GM21381 (cell line): ENCODE measurements at regions not wholly inside any gene's neighbourhood (a gene's known extent, or its start where the extent isn't known, plus 50 kb on each side); places are given as distances from the start of the nearest gene placed in this dataset.
"Not testable (repeated sequence)": the region's sequence is repeated elsewhere in the genome, so short reads cannot be mapped to it uniquely, and the experiment has no call there.

Experiments
- ATAC-seq: cut with Tn5 transposase; IDR thresholded peaks from one replicate; pipeline ENCODE4 v1.9.1; 2021; ENCODE audit warnings: mild to moderate bottlenecking, moderate library complexity; ENCODE audit not compliant: unreplicated experiment

DNA sequence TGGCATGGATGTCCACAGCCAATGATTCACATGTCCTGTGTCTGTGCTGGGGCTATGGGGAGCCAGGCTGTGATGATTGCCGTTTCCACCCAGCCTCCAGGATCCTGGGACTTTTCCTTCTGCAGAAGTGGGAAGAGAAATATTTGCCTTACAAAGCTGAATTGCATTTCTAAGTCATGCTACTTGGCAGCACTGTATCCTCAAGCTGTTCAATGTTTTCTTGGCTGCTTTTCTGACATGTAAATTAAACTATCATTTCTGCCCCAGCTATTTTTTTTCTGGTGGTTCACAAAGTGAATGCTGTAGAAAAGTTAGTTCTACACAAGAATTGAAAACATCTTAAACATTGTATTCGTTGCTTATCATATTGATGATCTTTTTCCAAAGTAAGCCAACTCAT, 51.9 kb upstream of the TCERG1L start:
- no peak for ATAC-seq

DNA sequence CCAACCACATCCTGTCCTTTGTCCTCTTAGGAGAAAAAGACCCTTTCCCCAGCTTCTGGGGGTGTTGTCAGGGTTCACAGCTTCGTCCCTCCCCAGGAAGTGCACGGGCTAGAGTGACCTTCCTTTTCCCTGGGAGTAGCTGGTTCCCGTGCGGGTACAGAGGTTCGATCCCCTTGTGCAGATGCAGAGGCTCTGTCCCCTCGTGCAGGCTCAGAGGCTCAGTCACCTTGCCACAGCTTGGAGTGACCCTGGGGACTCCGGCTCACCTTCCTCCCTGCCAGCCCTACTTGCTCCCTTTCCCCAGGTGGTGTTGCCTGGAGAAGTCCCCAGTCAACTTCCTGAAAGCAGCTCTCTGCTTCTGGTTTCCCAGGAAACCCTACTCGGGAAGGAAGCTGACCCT, 60.0 kb upstream of the TCERG1L start:
- ATAC-seq: no peak

DNA sequence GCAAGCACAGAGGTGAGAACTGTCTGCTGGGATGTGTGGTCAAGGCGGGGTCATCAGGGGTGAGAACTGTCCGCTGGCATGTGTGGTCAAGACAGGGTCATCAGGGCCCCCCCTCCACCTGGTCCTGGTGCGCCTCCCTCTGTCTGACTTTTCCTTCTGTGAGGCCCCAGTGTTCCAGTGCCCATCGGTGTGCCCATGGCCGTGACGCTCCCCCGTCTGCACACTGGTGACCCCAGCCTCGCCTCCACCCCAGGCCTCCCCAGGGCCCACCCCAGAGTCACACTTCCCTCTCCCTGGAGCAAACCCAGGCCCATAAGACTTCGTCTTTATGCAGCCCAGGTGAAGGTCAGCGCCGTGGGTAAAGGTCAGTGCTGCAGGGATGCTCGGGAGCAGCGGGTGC, 70.1 kb upstream of the TCERG1L start:
- no peak for ATAC-seq

DNA sequence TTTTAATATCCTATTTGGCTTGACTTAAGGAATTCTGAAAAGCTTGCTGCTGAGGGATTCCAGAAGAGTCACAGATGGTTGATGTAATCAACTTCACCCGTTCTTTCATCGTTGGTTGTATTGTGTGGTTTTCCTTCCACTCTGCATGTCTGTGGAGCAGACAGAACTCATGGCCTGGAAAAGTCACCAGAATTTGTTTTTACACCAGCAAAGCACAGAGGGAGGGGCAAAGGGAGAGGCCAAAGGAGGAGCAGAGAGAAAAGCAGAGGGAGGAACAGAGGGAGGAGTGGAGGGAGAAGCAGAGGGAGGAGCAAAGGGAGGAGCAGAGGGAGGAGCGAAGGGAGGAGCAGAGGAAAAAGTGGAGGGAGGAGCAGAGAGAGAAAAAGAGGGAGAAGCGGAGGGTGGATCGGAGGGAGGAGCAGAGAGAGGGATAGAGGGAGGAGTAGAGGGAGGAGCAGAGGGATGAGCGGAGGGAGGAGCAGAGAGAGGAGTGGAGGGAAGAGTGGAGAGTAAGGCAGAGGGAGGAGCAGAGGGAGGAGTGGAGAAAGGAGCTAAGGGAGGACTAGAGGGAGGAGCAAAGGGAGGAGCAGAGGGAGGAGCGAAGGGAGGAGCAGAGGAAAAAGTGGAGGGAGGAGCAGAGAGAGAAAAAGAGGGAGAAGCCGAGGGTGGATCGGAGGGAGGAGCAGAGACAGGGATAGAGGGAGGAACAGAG, 73.8 kb upstream of the TCERG1L start:
- ATAC-seq: not testable (repeated sequence)

DNA sequence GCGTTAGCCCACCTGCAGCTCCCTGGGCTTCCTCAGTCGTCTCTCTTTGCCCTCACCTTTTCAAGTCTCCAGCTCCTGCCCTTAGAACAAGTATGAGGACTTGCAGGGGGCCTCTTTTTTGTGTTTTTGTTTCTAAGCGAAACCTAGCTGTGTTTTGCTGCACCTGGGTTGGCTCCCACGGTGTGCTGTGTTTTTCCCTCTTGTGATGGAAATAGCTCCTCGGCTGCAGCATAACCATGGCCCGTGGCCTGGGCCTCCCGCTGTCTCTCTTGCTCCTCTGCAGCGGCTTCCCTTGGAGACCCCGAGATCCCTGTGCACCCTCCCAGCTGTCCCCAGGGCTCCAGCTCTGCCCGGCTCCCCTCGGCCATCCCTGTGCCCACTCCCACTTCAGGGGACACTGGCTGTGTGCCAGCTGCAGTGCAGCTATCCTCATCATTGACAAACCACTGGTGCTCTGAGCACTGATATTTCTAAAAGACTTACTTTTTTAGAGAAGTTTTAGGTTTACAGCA, 75.6 kb upstream of the TCERG1L start:
- ATAC-seq: no peak

DNA sequence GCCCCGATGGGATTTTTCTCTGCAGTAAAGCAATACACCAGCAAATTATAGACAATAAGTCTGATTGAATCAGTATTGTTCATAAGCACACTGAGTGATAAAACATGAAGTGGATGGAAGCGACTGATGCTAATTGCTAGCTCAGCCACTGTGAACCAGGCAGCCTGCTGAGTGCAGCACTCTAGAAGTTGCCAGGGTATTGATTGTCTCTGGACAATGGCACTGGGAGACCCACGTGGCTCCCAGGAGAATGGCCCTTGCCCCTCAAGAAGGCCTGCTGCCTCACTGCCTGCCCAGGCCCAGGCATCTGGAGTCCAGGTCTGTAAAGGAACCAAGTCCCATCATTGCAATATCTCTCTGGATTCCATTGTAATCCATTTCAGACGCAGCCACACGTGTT, 80.4 kb upstream of the TCERG1L start:
- no peak for ATAC-seq

DNA sequence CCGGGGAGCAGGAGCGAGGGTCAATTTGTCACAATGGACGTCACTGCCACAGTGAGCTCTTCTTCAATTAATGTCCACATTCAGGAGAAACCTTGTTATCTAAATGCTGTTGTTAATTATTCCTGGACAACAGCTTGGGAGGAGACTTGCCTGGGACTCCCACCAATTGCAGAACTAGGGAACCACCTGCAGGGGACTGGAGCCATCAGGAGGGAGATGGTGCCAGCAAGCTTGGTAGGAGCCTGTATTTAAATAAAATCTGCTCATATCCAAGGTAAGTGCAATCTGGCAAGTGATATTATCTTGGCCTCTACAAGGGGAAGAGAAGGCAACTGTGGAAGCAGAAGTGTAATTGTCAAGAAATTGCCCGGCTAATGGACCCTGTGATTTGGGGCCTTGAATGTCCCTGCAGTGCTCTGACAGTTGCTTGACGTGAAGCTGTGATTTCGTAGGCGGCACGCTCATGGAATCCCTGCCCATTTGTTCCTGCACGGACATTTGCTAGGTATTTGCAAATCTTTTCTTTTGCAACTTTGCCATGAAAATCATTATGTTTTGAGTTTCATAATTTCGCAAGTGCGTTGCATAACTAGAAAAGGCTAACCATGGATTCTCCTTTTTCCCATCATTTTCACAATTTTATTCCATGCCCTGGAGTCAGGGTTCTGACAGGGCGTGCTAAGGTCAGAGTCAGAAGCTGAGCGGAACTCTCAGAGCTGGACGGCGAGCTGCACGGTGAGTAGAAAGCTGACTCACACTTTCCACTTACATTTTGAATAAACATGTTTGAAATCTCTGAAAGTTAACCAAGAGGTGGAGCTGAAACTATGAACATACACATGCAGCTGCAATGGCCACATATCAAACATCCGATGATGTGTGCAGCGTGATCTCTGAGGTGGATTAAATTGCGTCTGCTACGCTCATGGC, 84.9 kb upstream of the TCERG1L start:
- ATAC-seq: no peak

DNA sequence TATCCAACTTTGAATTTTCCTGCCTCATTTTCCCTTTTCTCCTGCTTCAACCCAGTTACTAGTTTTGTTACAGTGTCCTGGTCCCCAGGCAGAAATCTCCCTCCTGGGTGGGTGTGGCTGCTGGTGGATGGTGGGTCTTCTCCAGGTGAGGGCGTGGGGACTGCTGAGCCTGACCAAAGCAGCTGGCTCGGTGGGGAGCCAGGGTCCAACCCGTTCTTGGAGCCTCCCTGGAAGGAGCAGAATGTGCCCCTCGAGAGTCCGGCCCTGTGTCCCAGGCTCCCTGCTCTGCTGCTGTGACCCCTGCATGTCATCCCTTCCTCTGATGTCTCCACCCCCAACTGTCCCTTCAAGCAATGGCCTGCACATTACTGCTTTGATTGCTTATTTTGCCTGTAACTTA, 86.6 kb upstream of the TCERG1L start:
- ATAC-seq: no peak

DNA sequence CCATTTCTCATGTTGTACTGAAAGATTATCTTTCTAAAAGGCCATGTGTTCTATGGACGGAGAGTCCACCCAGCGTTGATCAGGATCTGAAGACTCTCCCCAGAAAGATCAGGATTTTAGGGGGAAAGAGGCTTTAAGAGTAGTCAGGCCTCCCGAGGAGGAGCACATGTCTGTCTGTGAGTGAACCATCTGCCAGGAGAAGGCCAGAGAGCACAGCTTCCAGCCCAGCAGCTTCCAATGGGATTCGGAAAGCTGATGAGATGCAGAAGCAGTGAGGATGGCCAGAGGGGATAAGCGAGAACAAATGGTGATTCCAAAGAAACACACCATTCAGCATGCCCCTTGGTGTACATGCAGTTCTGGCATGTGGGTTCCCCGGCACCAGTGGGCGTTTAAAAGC, 88.5 kb upstream of the TCERG1L start:
- ATAC-seq: no peak

DNA sequence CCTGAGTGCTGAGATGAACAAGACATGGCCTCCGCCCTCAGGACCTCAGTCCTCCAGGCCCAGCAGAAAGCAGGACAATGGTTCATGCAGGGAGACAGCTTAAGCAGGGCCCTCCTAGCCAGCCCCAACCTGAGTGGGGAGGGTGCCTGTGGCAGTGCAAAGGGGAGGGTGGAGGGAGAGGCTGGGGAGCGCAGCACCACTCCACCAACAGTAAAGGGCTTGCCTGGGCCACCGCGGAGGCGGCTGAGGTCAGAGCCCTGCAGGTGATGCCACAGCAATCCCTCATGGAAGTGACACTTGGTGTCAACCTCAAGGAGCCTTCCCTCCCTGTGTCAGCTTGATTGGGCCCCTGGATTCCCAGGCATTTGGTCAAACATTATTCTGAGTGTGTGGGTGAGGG, 89.0 kb upstream of the TCERG1L start:
- ATAC-seq: no peak

DNA sequence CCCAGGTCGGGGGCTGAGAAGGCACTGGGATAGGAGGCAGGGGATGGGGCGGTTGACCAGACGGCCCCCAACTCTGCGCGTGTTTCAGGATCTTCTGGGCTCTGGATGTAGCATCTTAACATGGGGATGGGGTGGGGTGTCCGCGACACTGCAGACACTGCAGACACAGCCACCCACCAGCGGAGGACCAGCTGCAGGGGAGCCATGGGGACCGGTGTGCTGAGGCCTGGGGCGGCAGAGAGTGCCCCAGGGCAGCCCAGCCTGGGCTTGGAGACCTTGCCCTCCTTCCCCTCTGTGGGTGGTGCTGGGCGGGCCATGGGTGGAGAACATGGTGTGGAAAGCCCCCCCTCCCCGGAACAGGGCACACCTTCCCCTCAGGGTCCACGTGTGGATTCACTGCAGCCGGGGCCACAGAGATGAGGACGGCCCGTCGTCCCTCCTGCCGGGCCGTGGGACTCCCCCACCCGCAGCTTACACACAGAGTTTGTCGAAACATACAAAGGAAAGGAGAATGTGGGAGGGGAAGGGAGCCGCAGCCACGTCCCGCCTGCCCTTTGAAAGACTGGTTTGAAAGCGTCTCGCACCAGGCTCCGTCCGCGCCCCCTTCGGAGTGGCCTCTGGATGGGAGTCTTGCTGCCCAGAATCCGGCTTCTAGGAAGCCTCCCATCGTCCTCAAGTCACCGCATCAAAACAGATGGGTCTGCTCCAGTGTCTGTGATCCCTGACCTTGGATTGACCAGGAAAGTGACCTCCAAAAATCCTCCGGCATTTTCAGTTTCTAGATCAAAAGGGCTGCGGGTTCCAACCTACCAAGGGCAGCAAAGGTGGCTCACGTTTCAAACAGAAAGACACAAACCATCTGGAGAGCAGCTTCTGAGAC, 91.5 kb upstream of the TCERG1L start:
- no peak for ATAC-seq

DNA sequence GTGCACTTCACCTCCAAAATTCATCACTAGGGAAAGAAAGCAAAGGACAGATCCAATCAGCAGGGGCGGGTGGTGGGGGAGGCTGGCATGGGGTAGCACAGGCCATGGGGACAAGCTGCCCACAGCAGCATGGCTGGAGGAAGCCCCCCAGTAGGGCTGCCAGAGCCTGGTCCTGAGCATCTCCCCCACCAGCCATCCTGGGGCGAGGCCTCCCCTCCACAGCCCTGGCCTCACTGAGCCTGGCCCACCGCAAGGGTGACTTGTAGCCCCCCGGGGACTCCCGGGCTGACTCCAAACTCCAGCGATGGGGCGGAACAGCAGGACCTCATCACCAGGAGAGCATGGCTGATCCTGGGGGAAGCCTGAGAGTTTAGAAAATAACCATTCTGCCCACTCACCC, 92.4 kb upstream of the TCERG1L start:
- no peak for ATAC-seq

DNA sequence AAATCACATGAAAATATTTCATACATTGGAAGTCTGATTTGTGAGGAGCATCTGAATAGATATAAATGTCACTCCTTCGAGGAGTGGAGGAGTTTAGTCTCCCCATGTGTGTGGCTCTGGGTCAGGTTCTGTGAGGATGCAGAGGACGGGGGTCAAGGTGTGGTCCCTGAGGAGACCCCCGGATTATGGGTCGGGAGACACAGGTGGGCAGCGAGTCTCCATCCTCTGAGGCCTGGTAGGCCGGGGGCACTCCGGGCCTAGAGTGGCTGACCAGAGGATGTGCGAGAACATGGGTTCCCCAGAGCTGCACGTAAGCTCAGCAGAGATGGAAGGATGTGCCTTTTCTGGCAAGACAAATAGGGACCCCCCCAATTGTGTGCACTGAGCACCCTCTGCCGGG, 93.4 kb upstream of the TCERG1L start:
- no peak for ATAC-seq

DNA sequence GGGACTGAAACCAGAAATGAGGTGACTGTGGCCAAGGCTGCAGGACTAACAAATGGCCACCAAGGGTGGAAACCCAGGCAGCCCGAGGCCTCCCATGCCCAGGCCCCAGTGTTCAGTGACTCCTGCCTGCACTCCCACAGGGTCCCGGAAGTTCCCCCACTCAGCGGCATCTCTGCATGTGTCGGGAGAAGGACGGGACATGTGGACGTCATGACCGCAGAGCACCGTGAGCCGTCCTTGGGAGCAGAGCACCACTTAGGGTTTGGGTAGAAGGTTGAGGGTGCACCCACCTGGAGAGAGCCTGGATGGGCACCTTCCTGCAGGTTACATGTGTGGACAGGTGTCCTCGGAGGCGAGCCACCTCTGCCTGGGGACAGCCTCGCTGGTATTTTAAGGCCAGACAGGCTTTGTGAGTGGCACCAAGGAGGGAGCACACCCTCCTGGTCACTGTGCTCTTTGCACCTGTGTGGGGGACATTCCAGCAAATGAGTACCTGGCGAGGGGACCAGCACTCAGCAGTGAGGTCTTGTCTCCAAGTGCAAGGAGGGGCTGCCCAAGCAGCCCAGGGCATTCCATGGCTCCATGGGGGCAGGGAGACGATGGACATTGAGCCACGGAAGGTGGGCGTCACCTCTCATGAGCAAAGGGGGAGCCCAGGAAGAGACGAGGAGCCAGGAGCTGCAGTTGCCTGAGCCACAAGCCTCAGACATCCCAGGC, 95.3 kb upstream of the TCERG1L start:
- ATAC-seq: no peak

DNA sequence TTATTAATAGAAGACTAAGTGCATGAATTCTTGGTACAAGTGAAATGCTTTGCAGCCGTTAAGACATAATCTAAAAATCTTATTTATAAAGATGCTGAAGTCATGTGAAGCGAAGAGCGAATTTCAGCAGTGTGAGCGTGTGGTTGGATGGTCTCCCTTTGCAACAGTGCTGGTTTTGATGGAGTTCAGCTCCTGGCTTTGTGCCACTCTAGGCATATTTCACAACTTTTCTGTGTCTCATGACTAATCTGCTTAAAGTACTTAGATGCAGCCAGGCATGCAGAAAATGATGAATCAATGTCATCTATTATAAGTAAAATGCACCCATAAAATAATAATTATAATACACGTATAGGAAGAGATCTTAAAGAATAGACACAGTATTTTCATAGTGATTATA, 107.2 kb upstream of the TCERG1L start:
- ATAC-seq: no peak

DNA sequence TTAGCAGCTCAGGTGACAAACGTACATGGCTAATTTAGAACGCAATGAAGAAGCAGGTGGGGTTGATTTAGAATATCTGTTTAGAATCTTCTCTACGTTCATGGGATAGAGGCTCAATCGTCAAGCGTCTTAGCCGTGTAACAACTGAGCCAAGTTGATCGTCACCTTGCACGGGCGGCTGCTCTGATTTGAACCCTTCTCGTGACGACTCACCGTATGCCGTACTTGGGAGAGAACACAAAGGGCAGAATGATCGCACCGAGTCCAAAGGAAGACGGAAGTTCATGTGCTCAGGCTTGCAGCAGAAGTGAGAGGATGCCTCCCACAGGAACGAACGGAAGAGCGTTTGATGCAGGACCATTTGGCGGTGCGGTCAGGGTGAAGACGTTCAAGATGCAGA, 108.3 kb upstream of the TCERG1L start:
- ATAC-seq: no peak

DNA sequence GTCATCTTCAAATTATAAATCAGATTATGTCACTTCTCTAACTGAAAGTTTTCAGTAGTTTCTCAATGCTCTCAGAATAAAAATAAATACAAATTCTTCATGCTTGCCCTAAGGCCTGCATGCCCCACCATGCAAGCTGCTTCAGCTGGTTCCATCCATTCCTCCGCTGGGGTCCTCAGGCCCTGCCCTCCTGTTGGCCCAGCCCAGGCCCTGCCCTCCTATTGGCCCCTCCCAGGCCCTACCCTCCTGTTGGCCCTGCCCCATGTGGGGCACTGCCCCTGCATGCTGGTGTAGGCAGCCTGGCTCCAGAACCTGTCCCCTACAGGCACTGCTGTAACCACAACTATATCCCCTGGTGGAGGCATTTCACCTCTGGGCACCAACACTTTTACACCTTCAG, 109.3 kb upstream of the TCERG1L start:
- no peak for ATAC-seq

DNA sequence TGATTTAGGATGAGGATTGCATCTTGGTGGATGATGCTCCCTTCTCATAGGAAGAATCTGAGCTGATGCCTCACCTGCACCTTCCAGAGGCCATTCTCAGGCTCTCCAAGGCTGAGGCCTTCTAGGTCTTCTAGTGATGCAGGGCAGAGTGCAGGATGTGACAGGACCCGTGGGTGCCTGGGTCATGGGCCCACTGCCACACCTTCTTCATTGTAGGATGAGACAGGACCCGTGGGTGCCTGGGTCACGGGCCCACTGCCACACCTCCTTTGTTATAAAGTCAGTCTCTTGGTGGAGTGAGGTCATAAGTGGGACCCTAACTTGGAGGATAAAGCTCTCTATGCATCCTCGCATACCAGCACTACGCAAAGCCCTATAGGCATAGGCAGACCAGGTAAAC, 109.9 kb upstream of the TCERG1L start:
- no peak for ATAC-seq

DNA sequence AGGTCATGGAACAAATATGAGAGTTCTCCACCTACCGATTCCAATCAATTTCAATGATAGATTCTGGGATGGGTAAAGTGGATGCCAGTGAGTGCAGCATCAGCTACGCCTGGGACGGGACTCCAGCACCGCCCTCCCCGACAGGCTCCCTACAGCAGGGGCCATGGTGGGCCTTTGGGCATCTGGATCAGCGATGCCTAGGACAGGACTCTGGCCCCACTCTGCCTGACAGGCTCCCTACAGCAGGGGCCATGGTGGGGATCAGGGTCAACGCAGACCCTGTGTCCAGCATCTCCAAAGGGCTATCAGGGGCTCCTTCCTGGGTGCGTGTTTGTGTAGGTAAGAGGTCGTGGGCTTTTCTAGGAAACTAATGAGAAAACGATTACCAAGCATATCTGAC, 111.2 kb upstream of the TCERG1L start:
- ATAC-seq: no peak

DNA sequence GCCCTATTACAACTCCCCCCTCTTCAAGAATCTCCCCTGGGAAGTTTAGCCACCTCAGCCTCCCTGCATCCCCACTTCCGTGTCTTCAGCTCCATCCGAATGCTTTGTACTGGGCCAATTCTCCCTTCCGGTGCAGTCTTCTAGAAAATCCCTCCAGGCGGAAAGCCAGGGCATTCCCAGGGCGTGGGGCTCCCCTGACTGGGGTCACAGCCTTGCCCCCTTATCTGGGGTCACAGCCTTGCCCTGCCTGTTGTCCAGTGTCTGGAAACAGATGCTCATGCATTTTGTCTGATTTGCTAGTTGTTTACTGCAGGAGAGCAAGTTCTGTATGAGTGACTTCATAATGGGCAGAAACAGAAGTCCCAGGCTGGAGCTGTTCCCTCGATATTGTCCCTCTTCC, 112.5 kb upstream of the TCERG1L start:
- no peak for ATAC-seq
